HG03342 (cell line): ENCODE measurements at regions not wholly inside any gene's neighbourhood (a gene's known extent, or its start where the extent isn't known, plus 50 kb on each side); places are given as distances from the start of the nearest gene placed in this dataset.

Experiments
- ATAC-seq: cut with Tn5 transposase; IDR thresholded peaks from one replicate; pipeline ENCODE4 v1.9.1; 2021; ENCODE audit warnings: mild to moderate bottlenecking, moderate library complexity; ENCODE audit not compliant: unreplicated experiment

DNA sequence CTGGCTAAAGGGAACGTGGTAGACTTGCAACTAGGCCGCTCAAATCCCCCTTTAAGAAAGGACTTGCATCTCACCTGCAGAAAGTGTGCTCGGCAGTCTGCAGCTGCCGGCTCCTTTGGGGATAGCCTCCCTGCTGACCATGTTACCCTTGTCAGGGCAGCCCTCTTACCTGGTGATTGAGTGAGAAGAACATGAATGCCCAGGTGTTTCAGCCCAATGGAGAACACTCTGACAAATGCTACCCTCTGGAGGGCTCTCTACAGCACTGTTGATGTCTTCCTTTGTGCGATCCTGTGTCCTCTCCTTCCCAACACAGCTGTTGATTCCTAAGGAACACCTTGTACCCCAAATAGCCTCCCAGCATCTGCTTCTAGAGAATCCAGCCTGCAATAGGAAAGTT, 178.7 kb upstream of the LDB2 start:
- no peak for ATAC-seq

DNA sequence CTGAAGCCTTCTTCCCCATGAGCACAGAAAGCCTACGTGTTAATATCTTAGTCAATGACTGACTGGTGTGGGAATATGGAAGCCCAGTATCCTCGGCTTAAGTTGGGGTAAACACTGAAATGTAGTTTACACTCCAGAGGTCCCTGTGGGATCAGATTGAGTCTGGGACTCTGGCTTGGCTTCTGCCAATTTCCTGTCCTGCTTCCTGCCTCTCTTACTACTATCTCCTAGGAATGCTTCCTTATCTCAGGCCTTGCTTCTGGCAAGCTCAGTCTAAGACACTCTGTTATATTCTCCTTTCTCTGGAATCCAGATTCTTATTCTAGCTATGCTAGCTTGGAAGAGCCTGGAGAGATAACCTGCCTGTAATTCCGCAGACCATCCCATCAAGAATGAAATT, 174.0 kb upstream of the LDB2 start:
- no peak for ATAC-seq

DNA sequence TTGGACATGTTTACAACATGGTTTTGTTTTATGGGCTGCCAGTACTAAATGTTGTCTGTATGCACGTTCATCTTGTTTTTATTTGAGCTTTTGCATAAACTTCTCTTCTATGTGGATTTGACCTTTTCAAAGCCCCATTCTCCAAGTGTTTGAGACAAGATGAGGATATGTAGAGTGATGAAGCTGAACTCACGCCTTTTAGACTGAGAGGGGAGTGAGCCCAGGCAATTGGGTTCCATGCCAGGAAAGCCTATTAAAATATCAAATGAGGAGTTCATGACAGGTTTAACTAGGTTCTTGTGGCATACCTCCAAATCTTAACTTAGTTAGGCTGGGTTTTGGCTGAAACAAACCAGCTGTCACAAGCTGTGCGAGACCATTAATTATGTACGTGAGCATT, 170.4 kb upstream of the LDB2 start:
- ATAC-seq, result no peak

DNA sequence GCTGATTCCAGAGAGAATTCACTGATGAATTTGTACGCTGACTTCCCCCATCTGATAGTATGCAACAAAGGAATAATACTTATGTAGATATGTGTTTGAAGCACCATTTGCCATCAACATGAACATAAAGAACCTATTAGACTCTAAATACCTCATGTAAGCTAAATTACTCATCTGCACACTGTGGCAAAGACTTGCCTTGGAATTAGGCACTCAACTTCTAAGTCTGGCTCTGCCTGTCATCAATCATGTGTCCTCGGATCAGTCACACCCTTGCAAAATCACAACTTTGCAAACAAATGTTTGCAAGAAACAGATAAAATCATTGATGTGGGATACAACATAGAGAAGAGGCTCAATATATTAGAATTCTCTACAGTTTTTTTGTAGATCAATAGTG, 169.9 kb upstream of the LDB2 start:
- no peak for ATAC-seq

DNA sequence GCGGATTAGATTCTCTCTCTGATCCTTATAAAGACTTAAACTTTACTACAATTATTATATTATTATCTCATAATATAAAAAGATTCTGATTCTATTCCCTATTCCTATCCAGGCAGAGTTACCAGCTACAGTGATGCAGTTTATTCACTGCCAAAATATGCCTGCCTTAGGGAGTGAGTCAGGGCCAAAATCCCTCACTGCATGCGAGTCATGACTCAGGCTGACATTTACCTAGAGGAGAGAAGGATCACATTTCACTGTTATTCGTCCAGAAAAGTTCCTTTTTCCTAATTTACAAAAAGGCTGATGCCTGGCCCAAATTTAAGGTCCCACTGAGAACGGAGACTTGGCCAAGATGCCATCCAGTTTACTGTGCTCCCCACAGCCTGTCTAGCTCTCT, 168.5 kb upstream of the LDB2 start:
- no peak for ATAC-seq

DNA sequence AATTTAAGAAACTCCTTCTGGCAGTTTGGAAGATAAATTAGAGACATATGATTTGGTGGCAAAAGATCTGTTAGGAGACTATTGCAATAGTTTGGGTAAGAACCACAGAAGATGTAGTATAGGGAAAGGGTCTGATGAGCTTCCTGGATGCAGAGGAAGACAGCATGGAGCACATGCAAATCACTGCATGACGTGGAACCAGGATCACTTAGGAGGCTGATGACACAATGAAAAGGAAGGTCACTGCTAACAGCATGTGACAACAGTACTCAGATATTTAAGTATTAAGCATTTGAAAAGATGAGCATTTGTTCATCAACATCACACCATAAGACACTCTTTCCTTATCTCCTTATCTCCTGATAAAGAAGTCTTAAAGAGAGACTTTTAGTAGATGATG, 167.8 kb upstream of the LDB2 start:
- ATAC-seq, result no peak

DNA sequence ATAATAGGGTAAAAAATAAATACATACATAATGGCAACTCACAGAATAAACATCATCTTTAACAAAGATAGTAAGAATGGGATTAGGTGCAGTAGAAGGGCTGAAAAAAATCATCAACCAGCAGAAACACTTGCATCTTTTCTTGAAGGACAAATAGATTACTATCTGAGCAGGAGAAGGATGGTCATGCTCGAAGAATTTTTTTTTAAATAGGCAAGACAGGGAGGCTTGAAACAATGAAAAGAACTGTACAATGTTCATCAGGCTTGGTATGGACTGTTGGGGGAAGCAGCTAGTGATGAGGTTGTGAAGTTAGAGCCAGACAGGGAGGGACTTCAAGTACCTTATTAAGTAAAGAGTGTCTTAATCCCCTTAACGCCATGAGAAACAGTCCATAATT, 167.4 kb upstream of the LDB2 start:
- ATAC-seq, result no peak

DNA sequence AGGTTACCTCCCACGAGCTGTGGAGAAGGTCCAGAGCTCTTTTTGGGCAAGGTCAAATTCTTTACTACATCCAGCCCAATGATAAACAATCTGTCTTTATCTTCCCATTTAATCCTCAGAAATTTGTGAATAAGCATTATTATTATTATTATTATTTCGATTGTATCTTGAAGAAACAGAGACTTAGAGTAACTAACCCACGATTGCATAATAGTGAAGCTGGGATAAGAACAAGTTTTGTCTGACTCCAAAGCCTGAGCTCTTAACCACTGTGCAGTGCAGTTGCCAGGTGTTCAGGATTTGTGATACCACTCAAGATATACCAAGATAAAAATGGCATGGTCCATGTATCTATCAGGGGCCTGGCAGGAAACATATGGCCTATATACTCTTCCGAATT, 166.5 kb upstream of the LDB2 start:
- no peak for ATAC-seq

DNA sequence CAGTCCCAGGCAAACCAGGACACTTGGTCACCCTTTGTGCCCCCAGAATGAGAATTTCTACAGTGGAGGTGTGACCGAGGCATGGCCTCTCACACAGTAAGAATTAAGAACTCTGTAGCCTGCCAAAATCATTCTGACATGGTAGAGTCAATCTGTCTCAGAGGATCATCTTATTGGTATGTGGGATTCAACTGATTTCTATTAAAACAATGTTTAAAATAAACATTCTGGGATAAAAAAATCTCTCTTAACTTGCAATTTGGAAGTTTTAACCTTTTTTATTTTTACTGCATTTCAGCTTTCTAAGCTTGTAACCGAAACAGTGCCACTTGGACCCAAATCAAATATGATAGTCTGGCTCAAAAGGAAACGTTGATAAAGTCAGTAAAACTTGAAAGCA, 165.4 kb upstream of the LDB2 start:
- ATAC-seq, result no peak

DNA sequence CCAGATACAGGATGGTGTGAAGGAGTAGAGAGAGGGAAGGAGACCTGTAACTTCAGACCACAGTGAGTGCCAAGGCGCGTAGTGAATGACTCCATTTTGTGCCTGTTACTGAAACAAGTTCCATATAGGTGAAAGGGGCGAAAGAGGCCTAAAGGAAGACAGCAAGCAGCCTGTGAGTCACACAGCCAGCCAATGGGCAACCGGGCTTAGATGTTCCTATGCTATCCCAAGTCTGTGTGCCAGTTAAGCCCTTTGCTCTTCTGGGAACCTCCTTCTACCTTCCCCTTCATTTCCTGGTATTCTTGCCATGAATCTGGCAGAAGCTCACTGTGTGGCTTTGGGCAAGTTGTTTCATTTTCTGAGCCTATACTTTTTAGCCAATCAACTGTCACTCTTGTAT, 161.8 kb upstream of the LDB2 start:
- ATAC-seq, result no peak

DNA sequence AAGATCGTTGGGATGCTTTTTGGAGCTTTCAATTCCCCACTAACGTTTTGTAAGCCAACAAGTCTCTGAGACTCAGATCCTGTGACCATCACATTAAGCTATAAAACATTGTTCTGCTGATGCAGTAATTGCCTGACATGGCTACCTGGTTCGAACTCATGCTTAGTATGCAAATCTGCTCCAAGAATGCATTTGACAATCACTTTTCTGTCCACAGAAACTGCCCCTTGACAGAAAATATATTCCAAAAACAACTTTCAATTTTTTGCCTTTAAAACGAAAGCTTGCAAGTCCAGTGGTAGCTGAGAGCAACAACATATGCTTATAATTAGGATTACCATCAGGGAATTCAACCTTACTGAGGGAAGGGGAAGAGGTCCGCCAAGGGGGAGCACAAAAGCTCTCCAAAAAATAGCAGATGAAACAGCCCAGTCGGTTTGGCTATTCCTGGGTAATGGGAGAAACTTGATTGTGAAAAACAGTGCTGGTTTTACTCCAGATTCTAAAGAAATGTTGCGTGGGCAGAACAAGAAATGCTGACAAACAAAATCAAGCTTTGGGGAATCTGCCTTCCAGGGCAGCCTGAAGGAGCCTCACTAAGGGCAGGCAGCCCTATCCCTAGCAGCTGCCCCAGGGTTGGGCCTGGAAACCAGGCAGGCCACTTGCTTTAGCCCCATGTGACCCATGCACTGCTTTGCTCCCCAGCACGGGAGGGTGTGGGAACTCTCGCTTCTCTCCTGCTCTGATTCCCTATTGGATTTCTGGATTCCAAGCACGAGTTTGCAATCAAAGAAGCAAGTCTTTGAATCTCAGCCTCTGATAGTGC, 160.7 kb upstream of the LDB2 start:
- no peak for ATAC-seq

DNA sequence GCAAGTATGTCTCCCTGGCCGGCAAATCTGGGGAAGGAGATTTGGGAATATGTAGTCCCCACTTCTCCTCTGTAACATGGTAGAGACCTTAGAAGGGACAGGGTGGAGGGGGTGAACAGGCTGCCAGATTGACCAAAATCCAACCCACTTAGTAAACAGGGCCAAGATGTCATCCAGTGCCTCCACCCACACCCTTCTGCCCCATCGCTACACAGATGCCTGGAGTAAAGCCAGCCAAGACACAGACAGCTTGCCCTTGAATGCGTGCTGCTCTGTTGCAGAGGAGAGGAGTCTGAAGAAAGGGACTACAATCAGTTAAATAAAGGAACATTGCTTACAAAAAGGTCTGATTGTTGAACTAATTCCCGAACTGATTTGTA, 160.1 kb upstream of the LDB2 start:
- ATAC-seq, result no peak

DNA sequence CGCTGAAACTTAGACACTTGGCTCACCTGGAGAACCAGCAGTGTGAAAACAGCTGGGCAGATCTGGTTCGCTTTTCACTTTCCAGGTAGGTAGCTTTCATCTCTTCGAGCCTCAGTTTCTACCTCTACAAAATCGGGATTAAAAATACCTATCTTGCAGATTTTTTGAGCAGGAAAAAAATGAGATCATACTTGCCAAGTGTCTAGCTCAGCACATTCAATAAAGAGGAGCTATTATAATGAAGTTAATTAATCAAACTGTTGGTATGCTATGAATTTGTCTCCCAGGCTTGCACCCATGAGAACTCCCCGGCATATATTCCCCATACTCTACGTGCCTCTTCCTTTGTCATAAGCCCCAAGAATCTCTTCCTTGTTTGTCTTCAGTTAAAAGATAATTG, 158.6 kb upstream of the LDB2 start:
- no peak for ATAC-seq

DNA sequence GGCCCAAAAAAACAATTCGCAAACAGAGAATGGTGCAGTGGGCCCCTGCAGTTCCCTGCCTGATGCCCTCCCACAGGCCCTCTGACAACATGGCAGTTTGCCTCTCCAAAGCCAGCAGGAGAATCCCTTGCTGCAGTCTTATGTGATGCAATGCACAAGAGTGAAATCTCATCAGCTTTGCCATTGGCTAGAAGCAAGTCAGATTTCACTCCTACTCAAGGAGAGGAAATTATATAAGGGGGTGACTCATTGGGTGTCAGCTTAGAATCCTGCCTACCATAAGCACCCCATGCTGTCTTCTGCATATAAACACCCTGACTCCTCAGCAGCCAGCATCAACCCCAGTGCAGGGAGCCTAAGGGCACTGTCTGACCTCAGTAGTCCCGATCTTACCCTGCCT, 157.3 kb upstream of the LDB2 start:
- ATAC-seq, result no peak

DNA sequence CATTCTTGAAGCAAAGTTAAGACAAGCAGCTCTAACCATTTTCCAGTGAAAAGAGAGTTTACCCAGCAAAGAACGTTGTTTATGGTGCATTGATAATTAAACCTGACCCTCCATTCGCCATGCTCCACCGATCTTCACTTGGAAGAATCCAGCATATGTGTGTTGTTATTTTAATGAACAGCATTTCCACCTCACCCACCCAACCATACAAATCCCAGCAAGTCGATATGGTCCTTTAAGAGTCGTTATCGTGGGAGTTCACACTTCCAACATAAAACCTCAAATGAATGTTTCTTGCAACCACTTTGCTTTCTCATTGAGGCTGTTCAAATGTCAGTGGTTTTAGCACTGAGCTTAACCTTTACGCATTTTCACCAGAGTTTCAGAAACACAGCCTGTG, 147.4 kb upstream of the LDB2 start:
- ATAC-seq, result no peak

DNA sequence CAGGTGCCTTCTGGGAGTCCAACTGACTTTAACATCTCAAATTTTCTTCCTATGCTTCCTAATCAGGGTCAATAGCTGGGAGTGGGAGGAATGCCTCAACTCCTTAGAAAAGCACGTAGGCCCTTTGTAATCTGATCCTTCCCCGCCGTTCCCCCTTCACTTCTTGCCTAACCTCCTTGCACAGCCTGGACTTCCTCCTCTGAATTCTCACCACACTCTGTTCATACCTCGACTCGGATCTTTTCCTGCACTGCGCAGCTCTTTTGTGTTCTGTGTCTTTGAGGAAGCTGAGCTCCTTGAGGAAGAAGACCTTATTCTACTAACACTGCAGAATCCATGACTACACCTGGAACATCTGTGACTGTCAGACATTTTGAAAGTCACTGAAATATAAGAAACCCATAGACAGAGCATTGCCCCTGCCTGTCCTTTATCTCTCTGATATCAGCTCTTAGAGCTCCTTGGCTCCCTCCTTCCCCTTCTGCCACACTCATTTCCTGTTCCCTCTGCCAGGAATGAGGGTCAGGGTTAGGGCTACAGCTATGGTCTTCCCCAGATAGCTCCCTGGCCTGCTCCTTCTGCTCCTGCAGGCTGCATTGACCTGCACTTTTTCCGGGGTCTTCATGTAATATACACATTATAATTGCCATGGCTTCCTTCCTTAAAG, 140.2 kb upstream of the LDB2 start:
- no peak for ATAC-seq

DNA sequence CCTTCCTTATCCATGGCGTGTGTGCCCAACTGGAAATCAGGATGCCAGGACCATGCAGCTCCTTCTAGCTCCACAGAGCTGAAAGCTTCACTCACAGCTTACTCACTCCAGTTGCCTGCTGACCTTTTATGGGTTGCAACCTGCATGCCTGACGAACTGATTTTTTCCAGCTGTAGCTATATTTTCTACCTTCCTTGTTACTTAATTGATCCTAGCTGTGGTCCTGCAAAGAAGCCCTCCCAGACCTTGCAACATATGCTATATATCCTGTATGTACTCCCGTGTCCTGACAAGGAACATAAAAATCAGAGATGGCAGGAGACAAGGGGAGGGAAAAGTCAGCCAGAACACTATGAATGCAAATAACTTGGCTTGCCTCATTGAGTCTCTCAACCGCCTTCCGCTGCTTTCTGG, 135.3 kb upstream of the LDB2 start:
- no peak for ATAC-seq

DNA sequence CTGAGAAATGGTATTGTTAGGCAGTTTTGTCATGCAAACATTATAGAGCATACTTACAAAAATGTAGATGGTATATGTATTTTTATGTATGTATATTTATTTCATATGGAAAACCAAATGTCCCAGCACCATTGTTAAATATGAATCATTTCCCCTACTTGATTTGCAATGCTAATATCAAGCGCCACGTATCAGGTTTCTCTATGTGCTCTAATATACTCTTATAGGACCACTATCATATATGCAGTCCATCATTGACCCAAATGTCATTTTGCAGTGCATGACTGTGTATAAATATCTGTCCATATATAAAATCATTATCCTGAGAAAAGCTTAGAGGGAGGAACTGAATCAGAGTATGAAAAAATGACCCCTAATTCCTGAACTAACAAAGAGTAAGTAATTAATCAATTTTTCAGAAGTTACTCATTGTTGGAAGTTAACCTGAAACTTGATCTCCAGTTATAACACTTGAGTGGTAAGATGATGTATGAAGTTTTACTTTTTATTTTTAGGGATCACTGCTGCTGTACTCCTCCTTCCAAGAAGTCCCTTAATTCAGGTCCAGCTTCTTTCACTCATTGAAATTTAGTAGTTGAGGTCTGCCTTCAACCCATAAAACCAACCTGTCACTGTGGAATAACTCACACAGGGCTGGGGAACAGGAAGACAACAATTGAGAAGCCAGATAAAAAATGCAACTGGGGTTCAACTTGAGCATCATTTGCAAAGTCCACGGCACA, 134.8 kb upstream of the LDB2 start:
- no peak for ATAC-seq

DNA sequence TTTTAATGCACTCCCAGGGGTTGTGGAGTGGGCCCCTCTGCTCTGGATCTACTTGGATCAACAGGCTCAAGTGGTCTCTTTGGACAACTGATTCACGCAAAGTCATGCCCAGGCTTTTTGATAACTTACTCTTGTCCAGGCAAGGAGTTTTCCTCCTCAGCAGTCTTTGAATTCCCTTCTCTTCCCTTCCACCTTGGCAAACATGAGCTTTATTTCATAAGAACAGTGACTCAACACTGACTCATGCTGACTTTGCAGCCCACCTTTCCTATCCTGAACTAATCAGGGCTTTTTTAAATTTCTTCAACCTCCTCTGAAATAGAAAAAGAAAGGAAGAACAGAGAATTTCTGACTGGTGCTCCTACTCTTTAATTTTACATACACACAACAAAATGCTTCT, 132.1 kb upstream of the LDB2 start:
- ATAC-seq, result no peak

DNA sequence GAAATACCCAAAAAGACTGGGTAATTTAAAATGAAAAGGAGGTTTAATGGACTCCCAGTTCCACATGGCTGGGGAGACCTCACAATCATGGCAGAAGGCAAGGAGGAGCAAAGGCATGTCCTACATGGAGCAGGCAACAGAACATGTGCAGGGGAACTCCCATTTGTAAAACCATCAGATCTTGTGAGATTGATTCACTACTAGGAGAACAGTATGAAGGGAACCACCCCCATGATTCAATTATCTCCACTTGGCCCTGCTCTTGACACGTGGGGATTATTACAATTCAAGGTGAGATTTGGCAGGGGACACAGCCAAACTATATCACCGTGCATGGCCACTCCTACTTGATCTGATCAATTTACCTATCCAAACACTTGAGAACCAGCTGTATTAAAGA, 131.5 kb upstream of the LDB2 start:
- no peak for ATAC-seq

DNA sequence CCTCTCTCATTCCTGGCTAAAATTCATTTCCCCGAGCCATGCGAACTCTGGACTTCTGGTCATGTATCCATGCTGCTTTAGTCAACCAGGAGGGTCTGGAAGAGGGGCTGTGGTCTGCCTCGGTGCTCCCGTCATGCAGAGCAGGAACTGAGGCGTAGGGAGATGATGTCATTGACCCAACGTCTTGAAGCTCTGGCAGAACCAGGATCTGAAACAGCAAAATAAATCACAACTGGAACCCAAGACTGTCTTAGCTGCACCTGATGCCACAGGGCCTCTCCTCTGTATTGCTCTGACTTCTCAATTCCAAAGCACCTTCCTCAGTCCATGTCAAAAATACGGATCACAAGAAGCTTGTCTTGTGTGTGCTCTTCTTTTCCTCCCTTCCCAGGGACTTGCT, 131.0 kb upstream of the LDB2 start:
- ATAC-seq, result no peak

DNA sequence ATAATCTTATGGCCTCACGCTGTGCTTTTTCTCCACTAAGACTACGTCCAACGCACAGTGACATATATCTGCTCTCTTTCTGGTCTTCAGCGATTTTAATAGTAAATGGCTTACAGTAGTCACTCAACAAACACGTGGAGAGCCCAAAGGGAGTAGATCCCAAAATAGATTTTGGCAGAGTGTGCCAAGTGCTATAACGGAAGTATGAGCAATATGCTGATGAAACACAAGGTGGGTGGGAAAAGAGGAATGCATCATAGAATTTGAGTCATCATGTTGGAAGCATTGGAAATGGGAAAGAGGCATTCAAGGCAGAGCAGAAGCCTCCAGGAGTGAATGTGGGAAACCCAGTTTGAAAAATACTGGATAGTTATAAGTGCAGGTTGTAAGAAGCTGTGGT, 129.1 kb upstream of the LDB2 start:
- no peak for ATAC-seq
